B cell (primary cell): ENCODE measurements at regions not wholly inside any gene's neighbourhood (a gene's known extent, or its start where the extent isn't known, plus 50 kb on each side); places are given as distances from the start of the nearest gene placed in this dataset.

Experiments
- ATAC-seq: fragments of 200-7000 bp; cut with Tn5 transposase; one replicate; pipeline ENCODE4 v1.10.0; 2021; ENCODE audit warnings: low read depth, mild to moderate bottlenecking, moderate number of reproducible peaks, moderate library complexity
- CTCF ChIA-PET: fragments of 350-600 bp; sonication (Branson Sonifier 250); formaldehyde crosslinking; loops from one replicate; lab custom pipeline; 2021; ENCODE audit warnings: antibody characterized with exemption, inconsistent platforms; lab: Charles Lee
- POLR2A ChIA-PET: fragments of 350-600 bp; sonication (Branson Sonifier 250); formaldehyde crosslinking; loops from one replicate; lab custom pipeline; 2021; ENCODE audit warnings: antibody characterized with exemption; lab: Charles Lee
- DNase-seq: peaks from one replicate; pipeline ENCODE4 v3.0.0; 2013
- H2AFZ ChIP-seq: 2 replicates; pipeline ENCODE4 v1.6.1; 2012; ENCODE audit warnings: mild to moderate bottlenecking, low read depth, low read length; ENCODE audit not compliant: insufficient read depth, poor library complexity, severe bottlenecking
- H3K27ac ChIP-seq, 2 donors: 1 replicate in 1 of 2; 2 replicates in 1 of 2; pipeline ENCODE4 v1.5.1; 2012 to 2013; ENCODE audit warnings: low read length in 2 of 2, mild to moderate bottlenecking in 2 of 2, moderate library complexity in 1 of 2
- H3K27me3 ChIP-seq, 4 experiments: fragments of 200-600 bp in 1 of 4; sonication (generic) in 1 of 4; replicated peaks in 1 of 4; 1 replicate in 2 of 4; 2 replicates in 2 of 4; pipeline versions ENCODE4 v1.6.1 to v1.7.0; 2013 to 2016; ENCODE audit warnings: low read length in 3 of 4, mild to moderate bottlenecking in 2 of 4, mixed read lengths in 1 of 4, moderate library complexity in 1 of 4; ENCODE audit not compliant: insufficient read depth in 4 of 4, control insufficient read depth in 3 of 4; ENCODE audit errors: control extremely low read depth in 1 of 4
- H3K36me3 ChIP-seq, 2 experiments: replicated peaks in 1 of 2; 1 replicate in 1 of 2; 2 replicates in 1 of 2; pipeline versions ENCODE4 v1.6.1 to v1.7.1; 2013; ENCODE audit warnings: low read length in 1 of 2; ENCODE audit not compliant: insufficient read depth in 2 of 2, control insufficient read depth in 1 of 2; ENCODE audit errors: control extremely low read depth in 1 of 2, extremely low read depth in 1 of 2
- H3K4me1 ChIP-seq, 2 donors: fragments of 200-600 bp in 1 of 2; sonication (generic) in 1 of 2; 1 replicate in 1 of 2; 2 replicates in 1 of 2; pipeline versions ENCODE4 v1.5.1 to v1.6.1; 2013 to 2017; ENCODE audit warnings: low read length in 2 of 2; ENCODE audit not compliant: control insufficient read depth in 2 of 2, insufficient read depth in 2 of 2
- H3K4me2 ChIP-seq: replicated peaks from 2 replicates; pipeline ENCODE3; 2012; ENCODE audit warnings: mild to moderate bottlenecking, low read depth, low read length; ENCODE audit not compliant: poor library complexity, severe bottlenecking
- H3K4me3 ChIP-seq, 5 experiments: fragments of 200-600 bp in 1 of 5; sonication (generic) in 1 of 5; 1 replicate in 3 of 5; 2 replicates in 2 of 5; pipeline versions ENCODE4 v1.5.1 to v1.7.0; 2011 to 2016; ENCODE audit warnings: low read length in 4 of 5, mild to moderate bottlenecking in 4 of 5, low read depth in 2 of 5, control low read depth in 1 of 5, moderate library complexity in 1 of 5; ENCODE audit not compliant: insufficient read depth in 1 of 5; ENCODE audit errors: control extremely low read depth in 1 of 5, extremely low read depth in 1 of 5
- H3K79me2 ChIP-seq: fragments of 200-600 bp; sonication (generic); one replicate; pipeline ENCODE4 v1.6.0; 2016; ENCODE audit warnings: low read length; ENCODE audit not compliant: control insufficient read depth, insufficient read depth
- H3K9ac ChIP-seq: fragments of 200-600 bp; sonication (generic); 2 replicates; pipeline ENCODE4 v1.6.1; 2017; ENCODE audit warnings: mild to moderate bottlenecking, low read length, moderate library complexity
- H3K9me3 ChIP-seq, 3 donors: one replicate each; pipeline versions ENCODE4 v1.6.1 to v1.7.1; 2013; ENCODE audit warnings: low read length in 2 of 3; ENCODE audit not compliant: control insufficient read depth in 2 of 3, insufficient read depth in 1 of 3; ENCODE audit errors: control extremely low read depth in 1 of 3
- H4K20me1 ChIP-seq: 2 replicates; pipeline ENCODE4 v1.6.0; 2012; ENCODE audit warnings: mild to moderate bottlenecking, low read length; ENCODE audit not compliant: insufficient read depth, control insufficient read depth, poor library complexity, severe bottlenecking
- H3K27ac Mint-ChIP-seq: one replicate; pipeline ENCODE4 v1.8.0; 2021; ENCODE audit warnings: mixed read lengths
- H3K27me3 Mint-ChIP-seq: one replicate; pipeline ENCODE4 v1.8.0; 2021; ENCODE audit warnings: mixed read lengths
- H3K4me1 Mint-ChIP-seq: one replicate; pipeline ENCODE4 v1.8.0; 2021; ENCODE audit warnings: mixed read lengths
- H3K4me3 Mint-ChIP-seq: one replicate; pipeline ENCODE4 v1.8.0; 2021; ENCODE audit warnings: mixed read lengths
- H3K9me3 Mint-ChIP-seq: one replicate; pipeline ENCODE4 v1.8.0; 2022; ENCODE audit warnings: mixed read lengths; ENCODE audit not compliant: insufficient read depth
- EZH2 ChIP-seq: IDR thresholded peaks from 2 replicates; pipeline ENCODE4 v1.6.1; 2012; ENCODE audit warnings: borderline replicate concordance, low read depth, mild to moderate bottlenecking, moderate library complexity, low read length; ENCODE audit not compliant: insufficient read depth, poor library complexity, severe bottlenecking
- WGBS: methylation state at CpG from one replicate; pipeline ENCODE4 v1.1.5; 2013; ENCODE audit warnings: missing lambda C conversion rate; ENCODE audit not compliant: insufficient coverage; 5-methylcytosine and 5-hydroxymethylcytosine counted together
- intact Hi-C: fragments of 100-400 bp; cut with micrococcal nuclease; formaldehyde crosslinking; loops from one replicate; pipeline ENCODE4 v1.10.0; 2022
- TF ChIP-seq, protein P1 (sequence below): fragments of 200-600 bp; IDR thresholded peaks from one replicate; pipeline ENCODE4 v1.8.0; 2022; ENCODE audit warnings: antibody characterized with exemption, mild to moderate bottlenecking

GRCh38 chr11:112634995-112635737 is 326.1 kb upstream of the NCAM1 start:
- no peak overlapping the region for H3K27ac Mint-ChIP-seq
- CTCF ChIA-PET, result no interaction called here
- H3K27ac ChIP-seq, result no peak overlapping the region
- no peaks in the 10 kb centered on the region for H4K20me1 ChIP-seq
- H3K4me1 ChIP-seq, result no peaks in the 10 kb centered on the region
- H3K4me1 Mint-ChIP-seq, result no peaks in the 10 kb centered on the region
- TF ChIP-seq, protein P1, sequence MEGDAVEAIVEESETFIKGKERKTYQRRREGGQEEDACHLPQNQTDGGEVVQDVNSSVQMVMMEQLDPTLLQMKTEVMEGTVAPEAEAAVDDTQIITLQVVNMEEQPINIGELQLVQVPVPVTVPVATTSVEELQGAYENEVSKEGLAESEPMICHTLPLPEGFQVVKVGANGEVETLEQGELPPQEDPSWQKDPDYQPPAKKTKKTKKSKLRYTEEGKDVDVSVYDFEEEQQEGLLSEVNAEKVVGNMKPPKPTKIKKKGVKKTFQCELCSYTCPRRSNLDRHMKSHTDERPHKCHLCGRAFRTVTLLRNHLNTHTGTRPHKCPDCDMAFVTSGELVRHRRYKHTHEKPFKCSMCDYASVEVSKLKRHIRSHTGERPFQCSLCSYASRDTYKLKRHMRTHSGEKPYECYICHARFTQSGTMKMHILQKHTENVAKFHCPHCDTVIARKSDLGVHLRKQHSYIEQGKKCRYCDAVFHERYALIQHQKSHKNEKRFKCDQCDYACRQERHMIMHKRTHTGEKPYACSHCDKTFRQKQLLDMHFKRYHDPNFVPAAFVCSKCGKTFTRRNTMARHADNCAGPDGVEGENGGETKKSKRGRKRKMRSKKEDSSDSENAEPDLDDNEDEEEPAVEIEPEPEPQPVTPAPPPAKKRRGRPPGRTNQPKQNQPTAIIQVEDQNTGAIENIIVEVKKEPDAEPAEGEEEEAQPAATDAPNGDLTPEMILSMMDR, result no peak
- TF ChIP-seq EZH2, result no peak
- no peaks in the 10 kb centered on the region for H3K36me3 ChIP-seq
- ATAC-seq, result no peak
- no peak overlapping the region for H3K4me3 ChIP-seq
- no peak for DNase-seq
- H3K9ac ChIP-seq, result no peak overlapping the region
- POLR2A ChIA-PET, result no interaction called here
- no peak overlapping the region for H3K4me3 Mint-ChIP-seq
- no peak overlapping the region for H2AFZ ChIP-seq
- H3K9me3 Mint-ChIP-seq, result no peaks in the 10 kb centered on the region
- WGBS, result no CpG with 5 or more reads among the region's 8 CpGs
- H3K27me3 ChIP-seq, result peaks cover 0 to 4% (median 0%) of the 10 kb centered on the region in 4 experiments
- H3K27me3 Mint-ChIP-seq, result peaks cover 12% of the 10 kb centered on the region
- H3K4me2 ChIP-seq, result no peak overlapping the region
- no peaks in the 10 kb centered on the region for H3K79me2 ChIP-seq
- H3K9me3 ChIP-seq, result peaks cover 0 to 6% (median 1%) of the 10 kb centered on the region in 3 donors
- intact Hi-C loops, result no loop called here

GRCh38 chr11:112637076-112637475 is 324.1 kb upstream of the NCAM1 start:
- WGBS, result 57% methylated on average over 1 of the region's 2 CpGs
- no peak for DNase-seq
- H3K4me1 ChIP-seq, result no peaks in the 10 kb centered on the region
- no peaks in the 10 kb centered on the region for H3K79me2 ChIP-seq
- H3K4me3 ChIP-seq, result no peak overlapping the region
- H3K36me3 ChIP-seq, result no peaks in the 10 kb centered on the region
- no peak overlapping the region for H2AFZ ChIP-seq
- ChIA-PET POLR2A (no interaction called here), CTCF (no interaction called here)
- TF ChIP-seq, protein P1, result no peak
- TF ChIP-seq EZH2, result no peak
- peaks cover 0 to 4% (median 0%) of the 10 kb centered on the region in 4 experiments for H3K27me3 ChIP-seq
- H3K9me3 Mint-ChIP-seq, result peaks cover 3% of the 10 kb centered on the region
- no peak overlapping the region for H3K9ac ChIP-seq
- H3K4me3 Mint-ChIP-seq, result no peak overlapping the region
- peaks cover 0 to 6% (median 1%) of the 10 kb centered on the region in 3 donors for H3K9me3 ChIP-seq
- no peaks in the 10 kb centered on the region for H3K4me1 Mint-ChIP-seq
- no peak overlapping the region for H3K4me2 ChIP-seq
- no peak for ATAC-seq
- H4K20me1 ChIP-seq, result no peaks in the 10 kb centered on the region
- H3K27ac ChIP-seq, result no peak overlapping the region
- peaks cover 9% of the 10 kb centered on the region for H3K27me3 Mint-ChIP-seq
- H3K27ac Mint-ChIP-seq, result no peak overlapping the region
- intact Hi-C loops, result no loop called here
